Activated B cell treated with CpG ODN at 0.5 μM for 24 hours (primary cell): ENCODE measurements at regions not wholly inside any gene's neighbourhood (a gene's known extent, or its start where the extent isn't known, plus 50 kb on each side); places are given as distances from the start of the nearest gene placed in this dataset.

Experiments used
- ATAC-seq: fragments of 200-7000 bp; cut with Tn5 transposase; one replicate; pipeline ENCODE4 v1.10.0; 2021; ENCODE audit warnings: low read depth, mild to moderate bottlenecking, moderate library complexity
- CTCF ChIA-PET: fragments of 350-600 bp; sonication (Branson Sonifier 250); formaldehyde crosslinking; loops from one replicate; lab custom pipeline; 2021; ENCODE audit warnings: antibody characterized with exemption; lab: Charles Lee
- POLR2A ChIA-PET: fragments of 350-600 bp; sonication (Branson Sonifier 250); formaldehyde crosslinking; loops from one replicate; lab custom pipeline; 2021; ENCODE audit warnings: antibody characterized with exemption; lab: Charles Lee
- DNase-seq: peaks from one replicate; pipeline ENCODE4 v3.0.0; 2022
- H3K27ac Mint-ChIP-seq: one replicate; pipeline ENCODE4 v1.8.0; 2020; ENCODE audit warnings: mixed read lengths
- H3K27me3 Mint-ChIP-seq: one replicate; pipeline ENCODE4 v1.8.0; 2021; ENCODE audit warnings: mixed read lengths
- H3K36me3 Mint-ChIP-seq: one replicate; pipeline ENCODE4 v1.8.0; 2021; ENCODE audit warnings: low read depth, mixed read lengths
- H3K4me1 Mint-ChIP-seq: one replicate; pipeline ENCODE4 v1.8.0; 2021; ENCODE audit warnings: mixed read lengths
- H3K4me3 Mint-ChIP-seq: one replicate; pipeline ENCODE4 v1.8.0; 2020; ENCODE audit warnings: mild to moderate bottlenecking, mixed read lengths
- H3K9me3 Mint-ChIP-seq: one replicate; pipeline ENCODE4 v1.8.0; 2020; ENCODE audit warnings: mixed read lengths
- intact Hi-C: fragments of 100-400 bp; cut with micrococcal nuclease; formaldehyde crosslinking; loops from one replicate; pipeline ENCODE4 v1.15.1; 2024
- TF ChIP-seq, protein P1 (sequence below): fragments of 200-600 bp; IDR thresholded peaks from one replicate; pipeline ENCODE4 v1.8.0; 2022; ENCODE audit warnings: antibody characterized with exemption, mild to moderate bottlenecking

DNA sequence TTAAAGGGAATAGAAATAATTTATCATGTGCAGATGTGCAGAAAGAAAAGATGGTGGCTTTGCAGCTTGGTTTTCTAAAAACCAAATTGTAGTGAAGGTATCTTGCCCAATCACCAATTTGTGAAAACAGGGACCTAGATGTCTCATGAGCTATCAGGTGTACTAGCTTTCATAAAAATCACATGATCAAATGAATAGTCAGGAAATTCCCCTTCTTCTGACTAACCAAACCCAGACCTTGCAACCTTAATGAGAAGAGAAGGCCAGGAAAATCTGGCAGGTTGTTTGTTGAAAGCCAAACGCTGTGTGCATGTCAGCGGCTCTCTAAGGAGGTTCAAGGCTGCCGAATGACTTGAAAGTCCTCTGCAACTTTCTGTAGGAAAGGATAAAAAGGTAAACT is 304.4 kb upstream of the NRP1 start:
- Mint-ChIP-seq H3K36me3 (no peaks in the 10 kb centered on the region), H3K27ac (no peak overlapping the region), H3K27me3 (no peaks in the 10 kb centered on the region), H3K4me1 (no peaks in the 10 kb centered on the region), H3K9me3 (peaks cover 6% of the 10 kb centered on the region), H3K4me3 (no peak overlapping the region)
- no peak for DNase-seq
- ATAC-seq, result no peak
- intact Hi-C loops, result loop anchor here (2.0 kb wide), 1 partner anchor 62 kb away; no protein-coding TSS in a partner anchor
- TF ChIP-seq, protein P1, sequence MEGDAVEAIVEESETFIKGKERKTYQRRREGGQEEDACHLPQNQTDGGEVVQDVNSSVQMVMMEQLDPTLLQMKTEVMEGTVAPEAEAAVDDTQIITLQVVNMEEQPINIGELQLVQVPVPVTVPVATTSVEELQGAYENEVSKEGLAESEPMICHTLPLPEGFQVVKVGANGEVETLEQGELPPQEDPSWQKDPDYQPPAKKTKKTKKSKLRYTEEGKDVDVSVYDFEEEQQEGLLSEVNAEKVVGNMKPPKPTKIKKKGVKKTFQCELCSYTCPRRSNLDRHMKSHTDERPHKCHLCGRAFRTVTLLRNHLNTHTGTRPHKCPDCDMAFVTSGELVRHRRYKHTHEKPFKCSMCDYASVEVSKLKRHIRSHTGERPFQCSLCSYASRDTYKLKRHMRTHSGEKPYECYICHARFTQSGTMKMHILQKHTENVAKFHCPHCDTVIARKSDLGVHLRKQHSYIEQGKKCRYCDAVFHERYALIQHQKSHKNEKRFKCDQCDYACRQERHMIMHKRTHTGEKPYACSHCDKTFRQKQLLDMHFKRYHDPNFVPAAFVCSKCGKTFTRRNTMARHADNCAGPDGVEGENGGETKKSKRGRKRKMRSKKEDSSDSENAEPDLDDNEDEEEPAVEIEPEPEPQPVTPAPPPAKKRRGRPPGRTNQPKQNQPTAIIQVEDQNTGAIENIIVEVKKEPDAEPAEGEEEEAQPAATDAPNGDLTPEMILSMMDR, result no peak
- ChIA-PET CTCF (no interaction called here), POLR2A (no interaction called here)

DNA sequence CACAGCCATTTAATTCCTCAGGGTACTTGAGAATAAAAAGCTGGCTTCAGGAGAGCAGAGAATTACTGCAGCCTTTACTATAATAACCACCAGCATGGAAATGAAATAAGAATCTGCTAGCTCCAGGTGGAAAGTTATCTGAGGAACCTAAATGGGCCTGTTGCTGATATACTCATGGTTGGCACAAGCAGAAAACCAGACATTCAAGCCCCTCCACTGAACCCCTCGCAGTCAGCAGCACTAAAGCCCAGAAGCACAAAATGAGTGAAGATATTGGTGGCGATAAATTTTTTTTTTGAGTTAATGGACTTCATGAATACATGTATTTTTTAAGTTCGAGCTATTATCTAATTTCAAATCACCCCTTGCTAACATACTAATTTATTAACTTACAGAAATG is 303.9 kb upstream of the NRP1 start:
- Mint-ChIP-seq H3K27me3 (no peaks in the 10 kb centered on the region), H3K4me3 (no peak overlapping the region), H3K9me3 (peaks cover 6% of the 10 kb centered on the region), H3K4me1 (no peaks in the 10 kb centered on the region), H3K36me3 (no peaks in the 10 kb centered on the region), H3K27ac (no peak overlapping the region)
- intact Hi-C loops, result loop anchor here (2.0 kb wide), 1 partner anchor 62 kb away; no protein-coding TSS in a partner anchor
- TF ChIP-seq, protein P1, result no peak
- POLR2A ChIA-PET, result no interaction called here
- DNase-seq, result no peak
- no peak for ATAC-seq
- CTCF ChIA-PET, result no interaction called here

DNA sequence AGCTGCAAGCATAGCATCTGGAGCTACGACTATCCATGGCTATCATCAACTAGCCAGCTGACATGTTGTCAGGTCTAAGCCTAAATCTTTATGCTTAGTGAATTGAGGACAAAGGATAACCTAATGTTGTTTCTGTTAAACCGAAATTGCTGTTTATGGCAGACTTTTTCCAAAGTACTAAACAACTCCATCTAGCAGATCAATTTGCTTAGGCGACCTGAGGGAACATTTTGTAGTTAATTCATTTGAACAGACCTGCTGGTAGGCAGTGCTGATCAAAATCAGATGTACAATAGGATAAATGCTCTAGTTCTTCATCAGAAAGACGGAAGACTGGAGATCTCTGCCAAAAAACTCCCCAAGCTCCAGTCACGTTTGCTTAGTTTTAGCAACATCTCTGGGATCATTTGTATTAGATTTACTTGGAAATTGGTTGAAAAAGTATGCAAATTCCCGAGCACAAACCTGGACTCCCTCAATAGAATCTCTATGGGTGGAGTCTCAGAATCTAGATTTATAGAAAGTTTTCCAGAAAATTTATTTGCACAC is 301.6 kb upstream of the NRP1 start:
- intact Hi-C loops, result no loop called here
- no peaks in the 10 kb centered on the region for H3K36me3 Mint-ChIP-seq
- H3K9me3 Mint-ChIP-seq, result peaks cover 6% of the 10 kb centered on the region
- TF ChIP-seq, protein P1, result no peak
- POLR2A ChIA-PET, result no interaction called here
- H3K4me3 Mint-ChIP-seq, result no peak overlapping the region
- no peak overlapping the region for H3K27ac Mint-ChIP-seq
- ATAC-seq, result no peak
- CTCF ChIA-PET, result no interaction called here
- H3K4me1 Mint-ChIP-seq, result no peaks in the 10 kb centered on the region
- no peaks in the 10 kb centered on the region for H3K27me3 Mint-ChIP-seq
- DNase-seq, result no peak

DNA sequence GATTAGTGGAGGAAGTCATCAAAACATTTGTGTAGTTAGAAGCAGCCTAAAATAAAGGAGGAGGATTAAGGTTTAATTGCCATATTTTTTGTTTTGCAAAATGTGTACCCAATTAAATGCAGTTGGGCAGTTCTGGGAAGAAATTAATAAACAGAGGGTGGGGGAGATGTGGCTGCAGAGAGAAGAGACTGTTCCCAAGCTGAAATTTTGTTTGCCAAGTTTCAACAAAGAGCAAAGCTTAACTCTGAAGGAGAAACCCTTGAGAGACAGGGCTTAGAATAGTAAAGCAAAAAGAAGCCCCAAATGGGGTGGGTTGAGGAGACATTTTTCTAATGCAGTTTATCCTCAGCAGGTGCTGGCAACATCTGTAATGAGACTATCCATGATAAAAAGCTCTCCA is 298.0 kb upstream of the NRP1 start:
- ATAC-seq, result no peak
- ChIA-PET POLR2A (no interaction called here), CTCF (no interaction called here)
- intact Hi-C loops, result no loop called here
- H3K4me3 Mint-ChIP-seq, result no peak overlapping the region
- no peaks in the 10 kb centered on the region for H3K4me1 Mint-ChIP-seq
- H3K27ac Mint-ChIP-seq, result no peak overlapping the region
- TF ChIP-seq, protein P1, result no peak
- H3K9me3 Mint-ChIP-seq, result no peaks in the 10 kb centered on the region
- no peaks in the 10 kb centered on the region for H3K27me3 Mint-ChIP-seq
- no peaks in the 10 kb centered on the region for H3K36me3 Mint-ChIP-seq
- no peak for DNase-seq

DNA sequence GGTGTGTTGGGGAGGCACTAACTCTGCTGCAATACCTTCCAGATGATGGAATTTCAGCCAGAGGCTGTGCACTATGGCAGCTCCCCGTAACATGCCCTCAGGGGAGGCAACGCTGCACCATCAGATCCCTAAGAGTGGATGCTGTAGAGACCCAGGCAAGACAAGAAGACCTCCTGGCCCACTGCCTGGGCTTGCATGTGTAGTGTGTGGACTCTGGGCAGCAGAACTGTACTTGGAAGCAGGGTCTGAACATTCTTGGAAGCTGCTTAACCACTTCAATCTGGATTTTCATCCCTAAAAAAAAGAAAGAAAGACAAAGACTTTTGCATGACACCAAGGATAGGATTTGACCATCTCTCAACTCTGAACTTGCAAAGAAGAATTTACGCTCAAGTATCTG is 297.5 kb upstream of the NRP1 start:
- ATAC-seq (no peak), DNase-seq (no peak)
- H3K4me3 Mint-ChIP-seq, result no peak overlapping the region
- H3K9me3 Mint-ChIP-seq, result no peaks in the 10 kb centered on the region
- H3K4me1 Mint-ChIP-seq, result no peaks in the 10 kb centered on the region
- TF ChIP-seq, protein P1, result no peak
- POLR2A ChIA-PET, result no interaction called here
- H3K27ac Mint-ChIP-seq, result no peak overlapping the region
- intact Hi-C loops, result no loop called here
- no peaks in the 10 kb centered on the region for H3K36me3 Mint-ChIP-seq
- CTCF ChIA-PET, result no interaction called here
- H3K27me3 Mint-ChIP-seq, result no peaks in the 10 kb centered on the region
